GM23248 (cell line): ENCODE measurements at regions not wholly inside any gene's neighbourhood (a gene's known extent, or its start where the extent isn't known, plus 50 kb on each side); places are given as distances from the start of the nearest gene placed in this dataset.

ENCODE experiments used
- DNase-seq: peaks from one replicate; pipeline ENCODE4 v3.0.0-alpha.2; 2015
- H2AFZ ChIP-seq: fragments of 200-600 bp; sonication (generic); 2 replicates; pipeline ENCODE4 v1.6.1; 2016; ENCODE audit warnings: antibody characterized with exemption
- H3F3A ChIP-seq: fragments of 200-600 bp; sonication (generic); 2 replicates; pipeline ENCODE4 v1.6.1; 2016; ENCODE audit warnings: mild to moderate bottlenecking, antibody characterized with exemption, mixed run types; ENCODE audit not compliant: insufficient read depth
- H3K27ac ChIP-seq: fragments of 200-600 bp; sonication (generic); 2 replicates; pipeline ENCODE4 v1.5.1; 2016; ENCODE audit warnings: mild to moderate bottlenecking
- H3K27me3 ChIP-seq: fragments of 200-600 bp; sonication (generic); replicated peaks from 2 replicates; pipeline ENCODE4 v1.6.1; 2016; ENCODE audit warnings: mild to moderate bottlenecking; ENCODE audit not compliant: insufficient read depth
- H3K36me3 ChIP-seq: fragments of 200-600 bp; sonication (generic); 2 replicates; pipeline ENCODE4 v1.6.1; 2016; ENCODE audit warnings: low read depth, mild to moderate bottlenecking
- H3K4me1 ChIP-seq: fragments of 200-600 bp; sonication (generic); 2 replicates; pipeline ENCODE4 v1.6.1; 2016; ENCODE audit warnings: mild to moderate bottlenecking; ENCODE audit not compliant: insufficient read depth
- H3K4me2 ChIP-seq: fragments of 200-600 bp; sonication (generic); one replicate; pipeline ENCODE4 v1.6.1; 2016; ENCODE audit warnings: mild to moderate bottlenecking; ENCODE audit not compliant: unreplicated experiment
- H3K4me3 ChIP-seq: fragments of 200-600 bp; sonication (generic); 2 replicates; pipeline ENCODE4 v1.5.1; 2016; ENCODE audit warnings: mild to moderate bottlenecking
- H3K79me2 ChIP-seq: fragments of 200-600 bp; sonication (generic); 2 replicates; pipeline ENCODE4 v1.6.1; 2016; ENCODE audit warnings: mild to moderate bottlenecking; ENCODE audit not compliant: insufficient read depth
- H3K9ac ChIP-seq: fragments of 200-600 bp; sonication (generic); 2 replicates; pipeline ENCODE4 v1.6.1; 2016; ENCODE audit warnings: mild to moderate bottlenecking
- H3K9me2 ChIP-seq: fragments of 200-600 bp; sonication (generic); 2 replicates; pipeline ENCODE4 v1.6.1; 2016; ENCODE audit warnings: mixed run types, mild to moderate bottlenecking, moderate library complexity; ENCODE audit not compliant: insufficient read depth
- H3K9me3 ChIP-seq: fragments of 200-600 bp; sonication (generic); one replicate; pipeline ENCODE4 v1.6.1; 2017; ENCODE audit warnings: low read depth
- H4K20me1 ChIP-seq: fragments of 200-600 bp; sonication (generic); 2 replicates; pipeline ENCODE4 v1.6.0; 2016; ENCODE audit not compliant: insufficient read depth
- EZH2 ChIP-seq: fragments of 200-600 bp; sonication (generic); IDR thresholded peaks from 2 replicates; pipeline ENCODE4 v1.6.1; 2018; ENCODE audit warnings: antibody characterized with exemption, mild to moderate bottlenecking; ENCODE audit not compliant: insufficient read depth, poor library complexity, severe bottlenecking
- EZH2phosphoT487 ChIP-seq: fragments of 200-600 bp; sonication (generic); IDR thresholded peaks from 2 replicates; pipeline ENCODE4 v1.6.1; 2018; ENCODE audit warnings: antibody characterized with exemption, moderate library complexity, mild to moderate bottlenecking, low read depth; ENCODE audit not compliant: insufficient read depth
- WGBS, 2 experiments: methylation state at CpG; one replicate each; pipeline ENCODE4 v1.1.6; 2015 to 2017; ENCODE audit warnings: low lambda C conversion rate in 2 of 2, low coverage in 1 of 2; ENCODE audit errors: missing lambda C conversion rate in 2 of 2; 5-methylcytosine and 5-hydroxymethylcytosine counted together
- in situ Hi-C: fragments of 300-500 bp; cut with MboI; formaldehyde crosslinking; loops from 2 replicates; pipeline ENCODE4 v1.15.0; 2020

DNA sequence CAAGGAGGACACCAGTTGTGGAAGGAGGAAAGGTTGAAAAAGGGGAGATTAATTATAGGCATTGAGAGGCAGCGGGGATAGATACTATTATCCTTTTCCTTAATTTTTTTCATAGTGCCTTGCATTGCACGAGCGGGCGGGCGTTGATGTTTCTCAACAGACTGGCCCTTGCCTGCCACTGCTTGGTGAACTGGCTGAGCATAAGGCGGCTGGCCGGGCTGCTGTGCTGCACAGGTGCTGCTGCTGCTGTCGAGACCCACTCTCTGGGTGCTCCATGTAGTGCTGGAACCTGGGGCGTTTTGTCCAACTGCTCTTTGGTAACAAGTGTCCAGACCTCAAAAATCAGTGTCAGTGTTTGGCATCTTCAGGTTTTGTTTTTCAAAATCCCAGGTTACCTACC lies 83.3 kb upstream of the PAQR3 start:
- H3K79me2 ChIP-seq = no peaks in the 10 kb centered on the region
- H3K9me2 ChIP-seq = no peaks in the 10 kb centered on the region
- no peaks in the 10 kb centered on the region for H3K36me3 ChIP-seq
- no peak overlapping the region for H3K4me3 ChIP-seq
- H3F3A ChIP-seq = no peaks in the 10 kb centered on the region
- no peaks in the 10 kb centered on the region; the same call in 1 of the 2 replicates for H3K27me3 ChIP-seq
- no peak overlapping the region for H3K9ac ChIP-seq
- H3K4me1 ChIP-seq = no peaks in the 10 kb centered on the region
- H3K9me3 ChIP-seq = no peaks in the 10 kb centered on the region
- in situ Hi-C loops = no loop called here
- H4K20me1 ChIP-seq = no peaks in the 10 kb centered on the region
- DNase-seq = no peak
- H3K27ac ChIP-seq = no peak overlapping the region
- WGBS, 2 experiments = 63 to 75% methylated on average over 9 of the region's 9 CpGs
- TF ChIP-seq EZH2 (no peak), EZH2phosphoT487 (no peak)
- no peak overlapping the region for H2AFZ ChIP-seq
- no peak overlapping the region for H3K4me2 ChIP-seq

DNA sequence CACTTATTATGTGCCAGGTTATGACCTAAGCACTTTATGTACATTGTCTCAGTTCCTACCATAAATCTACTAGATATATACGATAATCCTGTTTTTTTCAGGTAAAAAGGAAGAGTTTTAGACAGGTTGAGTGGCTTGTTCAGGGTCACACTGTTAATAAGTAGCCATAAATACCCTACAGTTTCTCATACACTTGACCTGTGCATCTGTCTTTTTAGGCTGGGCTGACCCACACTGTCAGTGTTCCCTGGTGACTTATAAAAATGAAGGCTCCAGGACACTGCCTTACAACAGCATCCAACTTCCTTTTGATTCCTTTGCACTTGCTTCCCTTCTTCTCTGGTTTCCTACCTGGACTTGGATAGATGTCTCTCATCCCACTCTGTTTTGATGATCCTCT lies 78.2 kb upstream of the PAQR3 start:
- DNase-seq = no peak
- no peaks in the 10 kb centered on the region for H3K36me3 ChIP-seq
- no peaks in the 10 kb centered on the region for H3K9me3 ChIP-seq
- H3K79me2 ChIP-seq = no peaks in the 10 kb centered on the region
- no peaks in the 10 kb centered on the region for H3K9me2 ChIP-seq
- TF ChIP-seq EZH2 (no peak), EZH2phosphoT487 (no peak)
- H2AFZ ChIP-seq = no peak overlapping the region
- in situ Hi-C loops = no loop called here
- H3K9ac ChIP-seq = no peak overlapping the region
- no peak overlapping the region for H3K4me3 ChIP-seq
- H3K27ac ChIP-seq = no peak overlapping the region
- H4K20me1 ChIP-seq = no peaks in the 10 kb centered on the region
- no peaks in the 10 kb centered on the region for H3K4me1 ChIP-seq
- no peaks in the 10 kb centered on the region for H3F3A ChIP-seq
- H3K27me3 ChIP-seq = no peaks in the 10 kb centered on the region
- no peak overlapping the region for H3K4me2 ChIP-seq
- 41 to 42% methylated on average over 1 of the region's 1 CpG for WGBS, 2 experiments

DNA sequence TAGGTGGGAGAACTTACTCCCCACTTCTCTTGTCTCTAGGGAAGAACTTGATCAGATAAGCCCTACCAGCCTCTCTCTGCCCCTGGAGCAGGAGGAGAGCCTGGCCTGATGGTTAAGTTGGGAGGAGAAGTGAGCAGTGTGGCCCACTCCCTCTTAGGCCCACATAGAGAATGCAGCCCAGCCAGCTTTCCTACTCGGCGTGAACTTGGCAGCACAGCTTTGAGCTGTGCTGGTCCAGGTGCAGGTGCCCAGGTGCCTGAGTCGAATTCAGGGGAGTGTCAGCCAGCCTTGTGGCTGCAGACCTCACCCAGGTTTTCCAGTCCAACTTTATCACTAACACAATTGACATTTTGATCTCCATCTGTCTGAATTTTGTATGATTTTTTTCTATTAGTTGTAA lies 77.6 kb upstream of the PAQR3 start:
- Histone ChIP-seq H3K79me2 (no peaks in the 10 kb centered on the region), H4K20me1 (no peaks in the 10 kb centered on the region), H3K9me2 (no peaks in the 10 kb centered on the region), H3K9me3 (no peaks in the 10 kb centered on the region), H2AFZ (no peak overlapping the region), H3K9ac (no peak overlapping the region), H3F3A (no peaks in the 10 kb centered on the region), H3K4me2 (no peak overlapping the region), H3K4me1 (no peaks in the 10 kb centered on the region), H3K27me3 (no peaks in the 10 kb centered on the region), H3K27ac (no peak overlapping the region), H3K4me3 (no peak overlapping the region), H3K36me3 (no peaks in the 10 kb centered on the region)
- DNase-seq = no peak
- in situ Hi-C loops = no loop called here
- WGBS, 2 experiments = 56 to 68% methylated on average over 3 of the region's 3 CpGs
- TF ChIP-seq EZH2phosphoT487 = no peak
- TF ChIP-seq EZH2 = no peak

DNA sequence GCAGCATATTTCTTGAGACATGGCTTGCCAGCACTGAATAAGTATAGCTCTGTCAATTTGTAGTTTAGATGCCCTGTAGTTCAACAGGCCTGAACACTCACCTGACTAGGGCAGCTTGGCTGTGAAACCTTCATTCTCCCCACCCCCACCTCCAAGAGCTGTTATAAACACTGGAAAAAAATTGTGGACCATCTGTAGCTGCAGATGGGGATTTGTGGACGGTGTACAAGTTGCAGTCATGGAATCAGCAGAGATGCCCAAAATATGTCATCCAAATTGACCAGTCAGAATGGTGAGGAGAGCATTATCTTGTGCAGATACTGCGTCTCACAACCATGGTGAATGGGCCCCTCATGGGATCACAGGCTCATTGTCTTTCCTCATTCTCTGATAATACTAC lies 76.2 kb upstream of the PAQR3 start:
- Histone ChIP-seq H3K9me2 (no peaks in the 10 kb centered on the region), H3K36me3 (no peaks in the 10 kb centered on the region), H3K4me2 (no peak overlapping the region), H3K9ac (no peak overlapping the region), H3K4me1 (no peaks in the 10 kb centered on the region), H3K27ac (no peak overlapping the region), H3K27me3 (no peaks in the 10 kb centered on the region), H4K20me1 (no peaks in the 10 kb centered on the region), H3K9me3 (no peaks in the 10 kb centered on the region), H3K79me2 (no peaks in the 10 kb centered on the region), H2AFZ (no peak overlapping the region), H3F3A (no peaks in the 10 kb centered on the region), H3K4me3 (no peak overlapping the region)
- TF ChIP-seq EZH2phosphoT487 (no peak), EZH2 (no peak)
- in situ Hi-C loops = no loop called here
- no peak for DNase-seq
- WGBS, 2 experiments = 67 to 78% methylated on average over 2 of the region's 2 CpGs

DNA sequence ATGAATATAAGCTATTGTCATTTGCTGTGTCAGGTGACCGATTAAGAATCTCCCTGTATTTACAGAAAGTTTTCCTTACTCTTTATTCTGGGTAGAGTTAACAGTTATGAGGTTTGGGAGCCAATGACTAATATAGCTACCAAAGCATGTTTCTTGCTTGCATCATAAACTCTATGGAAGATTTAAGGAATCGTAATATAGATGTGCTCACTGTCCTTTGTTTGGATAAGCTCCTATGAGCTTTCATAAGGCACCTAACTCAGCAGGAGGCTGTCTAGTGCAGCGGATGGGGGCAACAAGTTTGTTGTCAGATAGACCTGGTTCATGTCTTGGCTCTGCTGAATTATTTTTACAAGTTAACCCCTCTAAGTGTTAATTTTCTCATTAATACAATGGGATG lies 75.0 kb upstream of the PAQR3 start:
- Histone ChIP-seq H3K27me3 (no peaks in the 10 kb centered on the region), H3F3A (no peaks in the 10 kb centered on the region), H4K20me1 (no peaks in the 10 kb centered on the region), H3K79me2 (no peaks in the 10 kb centered on the region), H3K9me2 (no peaks in the 10 kb centered on the region), H3K4me3 (no peak overlapping the region), H3K9me3 (no peaks in the 10 kb centered on the region), H2AFZ (no peak overlapping the region), H3K4me1 (no peaks in the 10 kb centered on the region), H3K27ac (no peak overlapping the region), H3K36me3 (no peaks in the 10 kb centered on the region), H3K9ac (no peak overlapping the region), H3K4me2 (no peak overlapping the region)
- 58 to 64% methylated on average over 3 of the region's 3 CpGs for WGBS, 2 experiments
- no peak for TF ChIP-seq EZH2phosphoT487
- TF ChIP-seq EZH2 = no peak
- DNase-seq = no peak
- in situ Hi-C loops = no loop called here
